Smooth muscle cell (in vitro differentiated cells): ENCODE measurements at regions not wholly inside any gene's neighbourhood (a gene's known extent, or its start where the extent isn't known, plus 50 kb on each side); places are given as distances from the start of the nearest gene placed in this dataset.

ENCODE experiments used
- DNase-seq: peaks from one replicate; lab custom pipeline; 2025; ENCODE audit not compliant: unreplicated experiment; lab: John Stamatoyannopoulos, UW
- H2AFZ ChIP-seq: fragments of 200-600 bp; sonication (generic); 2 replicates; pipeline ENCODE4 v1.6.0; 2016; ENCODE audit warnings: antibody characterized with exemption, low read depth, mild to moderate bottlenecking
- H3F3A ChIP-seq: fragments of 200-600 bp; sonication (generic); 2 replicates; pipeline ENCODE4 v1.6.0; 2017; ENCODE audit warnings: antibody characterized with exemption, low read depth
- H3K27ac ChIP-seq: fragments of 200-600 bp; sonication (generic); 2 replicates; pipeline ENCODE4 v1.5.1; 2016; ENCODE audit warnings: low read depth, mild to moderate bottlenecking
- H3K27me3 ChIP-seq: fragments of 200-600 bp; sonication (generic); 2 replicates; pipeline ENCODE4 v1.6.1; 2016; ENCODE audit warnings: low read depth, mild to moderate bottlenecking
- H3K36me3 ChIP-seq: fragments of 200-600 bp; sonication (generic); 2 replicates; pipeline ENCODE4 v1.5.1; 2016; ENCODE audit warnings: low read depth
- H3K4me1 ChIP-seq: fragments of 200-600 bp; sonication (generic); 2 replicates; pipeline ENCODE4 v1.5.1; 2016; ENCODE audit warnings: low read depth
- H3K4me2 ChIP-seq: fragments of 200-600 bp; sonication (generic); 2 replicates; pipeline ENCODE4 v1.6.0; 2016; ENCODE audit warnings: mild to moderate bottlenecking
- H3K4me3 ChIP-seq: fragments of 200-600 bp; sonication (generic); 2 replicates; pipeline ENCODE4 v1.5.1; 2016; ENCODE audit warnings: mild to moderate bottlenecking
- H3K79me2 ChIP-seq: fragments of 200-600 bp; sonication (generic); 2 replicates; pipeline ENCODE4 v1.6.0; 2016; ENCODE audit warnings: low read depth, mild to moderate bottlenecking
- H3K9ac ChIP-seq: fragments of 200-600 bp; sonication (generic); 2 replicates; pipeline ENCODE4 v1.6.0; 2016; ENCODE audit warnings: low read depth
- H3K9me3 ChIP-seq: fragments of 200-600 bp; sonication (generic); replicated peaks from 2 replicates; pipeline ENCODE4 v1.5.1; 2016; ENCODE audit warnings: low read depth
- H4K20me1 ChIP-seq: fragments of 200-600 bp; sonication (generic); 2 replicates; pipeline ENCODE4 v1.6.0; 2016; ENCODE audit warnings: low read depth
- CTCF ChIP-seq: fragments of 200-600 bp; sonication (generic); IDR thresholded peaks from 2 replicates; pipeline ENCODE4 v1.5.1; 2017; ENCODE audit warnings: borderline replicate concordance, mild to moderate bottlenecking, antibody characterized with exemption; ENCODE audit not compliant: insufficient read depth, poor library complexity, severe bottlenecking
- WGBS: methylation state at CpG from one replicate; pipeline ENCODE4 v1.1.7; 2016; ENCODE audit warnings: low lambda C conversion rate; 5-methylcytosine and 5-hydroxymethylcytosine counted together

DNA sequence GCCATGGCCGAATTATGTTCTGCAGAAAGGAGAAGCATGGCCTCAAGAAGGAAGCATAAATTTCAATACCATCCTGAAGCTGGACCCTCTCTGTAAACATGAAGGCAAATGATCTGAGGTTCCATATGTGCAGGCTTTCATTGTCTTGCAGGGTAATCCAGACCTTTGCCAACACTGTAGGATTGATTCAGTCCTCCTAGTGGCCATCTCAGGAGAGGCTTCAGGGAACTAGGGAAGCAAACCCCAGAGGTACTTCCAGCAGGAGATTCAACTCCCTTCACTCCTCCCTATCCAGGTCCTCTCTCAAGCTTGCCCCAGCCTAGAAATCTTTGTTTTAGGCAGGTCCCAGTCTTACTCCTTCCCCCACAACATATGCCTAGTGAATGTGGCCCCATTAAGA lies 99.3 kb upstream of the HCN1 start:
- TF ChIP-seq CTCF = no peak
- H2AFZ ChIP-seq = no peak overlapping the region
- no peaks in the 10 kb centered on the region for H3F3A ChIP-seq
- H3K36me3 ChIP-seq = no peaks in the 10 kb centered on the region
- no peak for DNase-seq
- WGBS = 73% methylated on average over 1 of the region's 1 CpG
- H3K4me2 ChIP-seq = no peak overlapping the region
- H3K27me3 ChIP-seq = no peaks in the 10 kb centered on the region
- H3K27ac ChIP-seq = no peak overlapping the region
- no peaks in the 10 kb centered on the region for H3K4me1 ChIP-seq
- H3K79me2 ChIP-seq = no peaks in the 10 kb centered on the region
- H4K20me1 ChIP-seq = no peaks in the 10 kb centered on the region
- no peak overlapping the region for H3K9ac ChIP-seq
- no peaks in the 10 kb centered on the region for H3K9me3 ChIP-seq
- H3K4me3 ChIP-seq = no peak overlapping the region

- H3K36me3 ChIP-seq = no peaks in the 10 kb centered on the region
- no peaks in the 10 kb centered on the region for H3K4me1 ChIP-seq
- no peaks in the 10 kb centered on the region for H3K27me3 ChIP-seq
- H3K9ac ChIP-seq = no peak overlapping the region
- 90% methylated on average over 9 of the region's 9 CpGs for WGBS
- no peak overlapping the region for H3K27ac ChIP-seq
- DNase-seq = no peak
- H3K9me3 ChIP-seq = no peaks in the 10 kb centered on the region
- H4K20me1 ChIP-seq = no peaks in the 10 kb centered on the region
- H3K4me2 ChIP-seq = no peak overlapping the region
- no peaks in the 10 kb centered on the region for H3F3A ChIP-seq
- H2AFZ ChIP-seq = no peak overlapping the region
- TF ChIP-seq CTCF = no peak
- no peak overlapping the region for H3K4me3 ChIP-seq
- no peaks in the 10 kb centered on the region for H3K79me2 ChIP-seq
Measured at GRCh38 chr5:45793638-45794532, 97.7 kb upstream of the HCN1 start.

DNA sequence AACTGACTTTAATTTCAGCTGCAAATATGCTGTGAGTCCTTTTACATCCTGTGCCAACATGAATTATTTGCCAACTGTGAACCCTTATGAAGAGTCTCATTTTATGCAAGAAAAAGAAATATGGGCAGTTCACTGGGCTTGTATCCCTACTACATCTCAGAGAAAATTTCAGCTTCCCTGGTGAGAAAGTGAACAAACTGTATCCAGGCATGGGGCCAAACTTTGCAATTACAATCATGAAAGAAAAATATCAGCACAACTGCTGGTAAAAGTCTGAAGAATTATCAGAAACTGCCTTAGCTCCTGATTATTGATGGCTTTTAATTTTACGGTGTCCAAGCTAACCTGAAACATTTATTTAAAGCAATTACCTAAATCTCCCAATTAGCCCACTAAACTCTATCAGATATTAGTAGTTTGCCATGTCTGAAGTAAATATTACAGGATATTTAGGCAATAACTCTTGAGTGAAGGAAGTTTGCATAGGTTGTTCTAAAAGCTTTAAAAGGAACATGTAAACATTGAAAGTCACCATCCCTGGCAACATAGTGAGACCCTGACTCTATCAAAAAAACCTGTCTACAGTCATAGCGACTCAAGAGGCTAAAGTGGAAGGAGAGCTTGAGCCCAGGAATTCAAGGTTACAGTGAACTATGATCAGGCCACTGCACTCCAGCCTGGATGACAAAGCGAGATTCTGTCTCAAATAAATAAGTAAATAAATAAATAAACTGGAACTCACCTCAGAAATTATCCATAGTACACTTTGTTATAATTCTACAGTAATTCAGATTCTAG lies 83.9 kb upstream of the HCN1 start:
- H3K36me3 ChIP-seq = no peaks in the 10 kb centered on the region
- no peak overlapping the region for H3K9ac ChIP-seq
- no peaks in the 10 kb centered on the region for H3K79me2 ChIP-seq
- DNase-seq = no peak
- H2AFZ ChIP-seq = no peak overlapping the region
- no peaks in the 10 kb centered on the region for H3K9me3 ChIP-seq
- H4K20me1 ChIP-seq = no peaks in the 10 kb centered on the region
- no peak overlapping the region for H3K27ac ChIP-seq
- no peaks in the 10 kb centered on the region for H3K27me3 ChIP-seq
- 78% methylated on average over 3 of the region's 3 CpGs for WGBS
- H3F3A ChIP-seq = no peaks in the 10 kb centered on the region
- H3K4me3 ChIP-seq = no peak overlapping the region
- no peak for TF ChIP-seq CTCF
- no peaks in the 10 kb centered on the region for H3K4me1 ChIP-seq
- no peak overlapping the region for H3K4me2 ChIP-seq
